Keratinocyte (primary cell): ENCODE measurements at regions not wholly inside any gene's neighbourhood (a gene's known extent, or its start where the extent isn't known, plus 50 kb on each side); places are given as distances from the start of the nearest gene placed in this dataset.

ENCODE experiments used
- CTCF ChIP-seq, 3 experiments: IDR thresholded peaks in 1 of 3; conservative IDR thresholded peaks in 1 of 3; optimal IDR thresholded peaks in 1 of 3; 2 replicates in 2 of 3; 3 replicates in 1 of 3; pipeline versions ENCODE3 to v1.5.1; 2011; ENCODE audit warnings: low read length in 3 of 3, mild to moderate bottlenecking in 3 of 3, moderate library complexity in 2 of 3, control low read depth in 1 of 3, inconsistent platforms in 1 of 3; ENCODE audit not compliant: insufficient read depth in 2 of 3; ENCODE audit errors: extremely low read depth in 1 of 3
- EZH2 ChIP-seq: IDR thresholded peaks from one replicate; pipeline ENCODE4 v1.6.1; 2012; ENCODE audit warnings: inconsistent platforms, mild to moderate bottlenecking, low read length, moderate library complexity

- TF ChIP-seq CTCF (optimal IDR thresholded peaks at IDR 0.05 in 1 of 3, IDR thresholded peaks at IDR 0.05 in 1 of 3, conservative IDR thresholded peaks at IDR 0.05 in 1 of 3; ENCODE audit: extremely low read depth in 1 of 3, insufficient read depth in 2 of 3, low read length in 3 of 3): no peak
- TF ChIP-seq EZH2: no peak
These were observed 645.9 kb upstream of the ADGRL4 start for GRCh38 chr1:79652426-79652825.
